Posterior vena cava (tissue), 2 donors: ENCODE measurements at regions not wholly inside any gene's neighbourhood (a gene's known extent, or its start where the extent isn't known, plus 50 kb on each side); places are given as distances from the start of the nearest gene placed in this dataset.
"Not testable (repeated sequence)": the region's sequence is repeated elsewhere in the genome, so short reads cannot be mapped to it uniquely, and the experiment has no call there.

Experiments
- DNase-seq: peaks from one replicate; pipeline ENCODE4 v3.0.0-alpha.2; 2020; ENCODE audit warnings: low spot score
- intact Hi-C, 2 donors: fragments of 100-400 bp; cut with DNase I; formaldehyde crosslinking; loops; one replicate each; pipeline versions ENCODE4 v1.14.1 to v1.14.2; 2022 to 2023
- donor health status: DM: yes; HTN: yes; CAD: no.
- donor health status: DM: yes; HTN: yes; CAD: no.

DNA sequence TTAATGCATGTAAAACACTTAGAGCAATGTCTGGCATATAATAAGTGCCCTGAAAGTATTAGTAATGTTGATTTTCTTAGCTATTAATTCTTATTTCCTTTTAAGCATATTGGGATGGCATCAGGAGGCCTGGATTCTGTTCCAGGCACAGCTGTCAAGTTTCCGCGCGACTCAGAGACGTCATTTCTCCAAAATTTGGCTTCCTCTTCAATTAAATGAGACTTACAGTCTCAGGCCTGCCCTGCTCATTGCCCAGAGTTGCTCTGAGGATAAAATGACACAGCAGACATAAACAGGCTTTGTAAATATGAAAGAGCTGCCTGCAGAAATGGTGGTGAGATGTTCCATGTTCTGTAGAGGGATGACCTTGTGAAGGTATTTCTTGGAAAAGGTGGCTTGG is 159.8 kb upstream of the GLRA1 start:
- no peak for DNase-seq
- intact Hi-C loops, result no loop called here

DNA sequence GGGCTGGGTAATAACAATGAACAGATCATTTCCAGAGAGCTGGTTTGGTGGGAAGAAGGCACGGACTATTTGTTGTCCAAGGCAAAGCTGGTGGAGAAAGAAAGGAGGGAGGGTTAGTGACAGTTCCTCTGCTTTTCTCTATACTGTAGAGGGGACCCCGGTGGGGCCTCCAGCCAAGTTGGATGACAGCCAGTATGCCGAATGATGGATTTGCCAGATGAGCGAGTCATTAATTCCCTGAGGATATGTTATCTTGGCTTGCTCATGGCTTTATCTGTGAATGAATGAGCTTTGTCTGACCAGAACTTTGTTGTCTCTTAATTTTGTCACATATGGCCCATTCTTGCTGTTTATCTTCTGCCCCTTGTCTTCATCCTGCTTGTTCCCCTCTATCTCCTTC is 158.6 kb upstream of the GLRA1 start:
- no peak for DNase-seq
- intact Hi-C loops, result no loop called here

DNA sequence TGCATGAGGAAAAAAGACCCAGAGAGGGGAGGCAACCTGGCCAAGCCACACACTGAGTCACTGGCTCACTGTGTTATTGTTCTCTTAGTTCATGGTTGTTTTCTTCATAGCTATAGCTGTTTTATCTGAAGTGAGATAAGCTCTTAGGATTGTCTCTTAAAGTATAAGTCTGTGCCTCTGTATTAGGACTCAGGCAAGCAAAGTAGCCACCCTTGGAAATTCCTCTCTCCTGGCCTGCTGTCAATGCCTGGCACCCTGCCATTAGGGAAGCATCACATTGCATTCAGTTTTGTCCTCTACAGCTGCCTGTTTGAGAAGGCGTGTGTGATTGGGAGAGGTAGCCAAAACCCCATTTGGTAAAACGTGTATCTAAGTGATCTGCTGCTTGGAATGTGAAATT is 147.4 kb upstream of the GLRA1 start:
- DNase-seq, result no peak
- intact Hi-C loops, result no loop called here

DNA sequence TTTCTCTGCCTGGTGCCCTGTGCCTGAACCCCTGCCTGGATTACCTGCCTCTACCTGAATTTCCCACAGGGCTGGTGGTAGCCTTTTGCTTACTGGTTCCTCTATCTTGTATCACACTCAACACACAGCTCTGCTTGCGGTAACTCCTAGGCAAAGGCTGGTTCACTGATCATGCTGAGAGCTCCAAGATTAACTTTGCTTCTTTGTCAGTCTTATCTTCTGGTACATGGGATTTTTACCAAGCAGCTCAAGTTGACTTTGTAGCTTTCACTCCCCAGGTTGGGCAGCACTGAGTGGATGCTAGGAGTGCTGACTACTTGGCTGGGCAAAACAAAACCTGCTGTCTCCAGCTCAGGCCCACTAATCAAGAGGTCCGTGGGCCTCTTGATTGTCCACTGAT is 145.9 kb upstream of the GLRA1 start:
- no peak for DNase-seq

DNA sequence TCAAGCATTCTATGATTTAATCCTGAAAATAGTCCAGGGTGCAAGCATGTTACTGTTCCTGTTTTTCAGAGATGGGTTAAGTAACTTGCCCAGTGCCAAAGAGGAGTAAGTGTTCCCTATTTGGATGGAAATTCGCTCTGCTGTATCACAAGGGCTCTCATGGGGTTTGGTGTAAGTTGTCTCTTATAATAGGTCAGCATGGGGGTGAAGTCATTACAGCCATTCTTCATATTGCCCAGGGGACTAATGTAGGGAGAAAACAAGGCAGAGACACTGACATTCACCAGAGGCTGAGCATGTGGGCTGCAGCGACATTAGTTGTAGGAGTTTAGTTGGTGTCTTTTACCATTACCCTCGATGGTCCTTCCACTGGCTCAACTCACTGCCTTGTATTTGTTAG is 142.1 kb upstream of the GLRA1 start:
- intact Hi-C loops, result no loop called here
- DNase-seq, result no peak

More for the DNA sequence above, 145.9 kb upstream of the GLRA1 start:
- intact Hi-C loops, result no loop called here

DNA sequence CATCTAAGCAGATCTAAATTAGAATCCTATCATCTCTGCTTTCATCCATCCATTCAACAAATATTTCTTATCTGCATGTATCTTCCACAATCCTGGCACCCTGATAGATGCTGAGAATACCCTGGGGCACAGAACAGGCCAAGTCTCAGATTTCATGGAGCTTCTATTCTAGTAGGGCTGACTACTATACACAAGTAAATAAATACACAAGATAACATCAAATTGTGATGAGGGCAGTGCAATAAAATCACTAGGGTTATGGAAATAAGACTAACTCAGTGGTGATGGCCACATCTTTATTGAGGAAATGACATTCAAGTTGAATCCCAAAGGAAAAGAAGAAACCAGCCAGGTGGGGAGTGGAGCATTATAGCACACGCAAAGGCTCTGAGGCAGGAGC is 138.4 kb upstream of the GLRA1 start:
- DNase-seq, result no peak
- intact Hi-C loops, result no loop called here

DNA sequence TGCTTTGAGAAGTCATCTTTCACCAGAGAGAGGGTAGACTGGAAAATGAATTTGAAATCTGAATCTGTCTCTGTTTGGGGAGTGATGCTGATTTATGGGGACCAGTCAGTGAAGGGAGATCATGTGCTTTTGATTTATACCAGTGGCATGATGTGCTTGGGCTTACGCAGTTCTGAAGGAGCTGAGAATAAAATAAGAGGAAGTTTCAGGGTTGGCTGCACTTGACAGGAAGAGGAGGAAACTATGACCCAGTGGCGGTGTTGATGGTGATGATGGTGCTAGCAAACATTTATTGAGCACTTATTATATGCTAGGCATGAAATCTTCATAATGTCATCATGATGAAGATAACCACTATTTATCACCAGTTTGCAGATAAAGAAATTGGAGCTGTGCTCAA is 136.4 kb upstream of the GLRA1 start:
- intact Hi-C loops, result no loop called here
- no peak for DNase-seq

DNA sequence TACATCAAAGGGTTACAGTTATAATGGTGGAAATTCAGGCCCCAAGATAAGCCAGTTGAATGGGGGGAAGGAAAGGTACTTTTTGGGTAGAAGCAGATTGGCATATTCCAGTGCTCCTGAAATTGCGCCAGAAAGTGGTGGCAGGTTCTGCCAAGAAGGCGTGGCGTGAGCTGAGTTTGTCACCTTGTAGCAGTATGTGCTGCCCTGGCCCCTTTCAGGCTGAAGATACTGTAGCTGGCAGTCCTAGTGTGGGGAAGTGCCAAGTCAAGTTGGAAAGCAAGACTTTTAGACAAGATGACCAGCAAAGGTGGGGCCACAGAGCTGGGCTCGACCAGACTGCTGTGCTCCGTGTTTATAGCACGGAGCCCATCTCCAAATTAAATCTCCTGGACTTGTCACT is 133.6 kb upstream of the GLRA1 start:
- DNase-seq, result no peak
- intact Hi-C loops, result no loop called here

DNA sequence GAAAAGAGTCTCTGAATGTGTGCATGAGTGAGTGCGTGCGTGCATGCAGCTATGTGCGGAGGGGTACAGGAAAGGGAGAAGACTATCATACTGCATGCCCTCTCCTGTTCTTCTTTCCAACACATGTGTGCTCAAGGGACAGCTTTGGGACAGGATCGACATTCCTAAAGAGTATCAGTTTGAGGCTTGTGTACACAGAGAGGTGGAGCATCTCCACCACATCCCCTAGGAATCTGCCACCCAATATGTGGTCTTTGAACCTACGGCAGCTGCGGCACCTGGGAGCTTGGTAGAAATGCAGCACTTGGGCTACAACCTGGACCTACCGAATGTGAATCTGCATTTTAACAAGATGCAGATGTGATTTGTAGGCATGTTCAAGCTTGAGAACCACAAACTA is 132.3 kb upstream of the GLRA1 start:
- DNase-seq, result no peak
- intact Hi-C loops, result no loop called here

DNA sequence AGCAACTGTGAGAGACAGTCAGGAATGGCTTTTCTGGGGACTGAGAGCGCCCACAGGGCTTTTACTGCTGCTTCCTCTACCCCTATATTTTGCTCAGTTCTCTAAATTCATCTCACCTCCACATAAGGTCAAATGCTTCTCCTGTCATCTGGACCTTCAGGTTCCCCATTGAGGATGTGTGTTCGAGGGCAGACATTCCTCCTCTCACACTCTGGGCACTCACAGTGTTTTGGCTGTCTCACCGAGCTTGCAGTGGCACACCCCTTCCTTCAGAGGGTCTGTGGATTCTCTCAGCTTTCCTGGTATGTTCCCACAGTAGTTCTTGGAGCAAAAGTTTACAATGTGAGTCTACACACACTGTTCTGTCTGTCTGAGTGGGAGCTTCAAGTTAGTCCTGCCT is 127.8 kb upstream of the GLRA1 start:
- no peak for DNase-seq
- intact Hi-C loops, result no loop called here

DNA sequence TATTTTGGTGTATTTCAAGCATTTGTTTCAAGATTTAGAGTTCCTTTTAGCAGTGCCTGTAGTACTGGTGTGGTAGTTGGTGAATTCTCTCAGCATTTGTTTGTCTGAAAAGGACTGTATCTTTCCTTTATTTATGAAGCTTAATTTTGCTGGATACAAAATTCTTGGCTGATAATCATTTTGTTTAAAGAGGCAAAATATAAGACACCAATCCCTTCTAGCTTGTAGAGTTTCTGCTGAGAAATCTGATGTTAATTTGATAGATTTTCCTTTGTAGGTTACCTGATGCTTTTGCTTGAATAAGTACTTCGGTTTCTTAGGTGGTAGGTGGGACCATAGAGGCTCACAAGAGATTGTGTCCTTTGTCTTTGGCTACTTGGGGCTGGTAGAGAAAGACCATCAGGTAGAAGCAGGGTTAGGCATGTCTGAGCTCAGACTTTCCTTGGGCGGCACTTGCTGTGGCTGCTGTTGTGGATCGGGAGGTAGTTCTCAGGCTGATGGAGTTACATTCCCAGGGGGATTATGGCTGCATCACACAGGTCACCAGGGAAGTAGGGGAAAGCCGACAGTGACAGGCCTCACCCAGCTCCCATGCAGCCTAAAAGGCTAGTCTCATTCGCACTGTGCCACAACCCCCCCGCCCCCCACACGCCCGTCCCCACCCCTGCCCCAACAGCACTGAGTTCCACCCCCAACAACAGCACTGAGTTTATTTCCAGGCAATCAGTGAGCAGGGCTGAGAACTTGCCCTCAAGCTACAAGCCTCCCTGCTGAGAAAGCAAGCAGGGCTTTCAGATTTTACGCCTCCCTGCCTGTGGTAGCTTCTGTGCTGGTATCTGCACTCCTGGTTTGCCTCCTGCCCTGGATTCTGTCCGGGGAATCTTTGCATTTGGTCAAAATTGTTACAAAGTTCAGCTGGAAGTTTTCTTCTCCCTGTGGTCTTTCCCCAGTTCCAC is 127.1 kb upstream of the GLRA1 start:
- intact Hi-C loops, result no loop called here
- no peak for DNase-seq

DNA sequence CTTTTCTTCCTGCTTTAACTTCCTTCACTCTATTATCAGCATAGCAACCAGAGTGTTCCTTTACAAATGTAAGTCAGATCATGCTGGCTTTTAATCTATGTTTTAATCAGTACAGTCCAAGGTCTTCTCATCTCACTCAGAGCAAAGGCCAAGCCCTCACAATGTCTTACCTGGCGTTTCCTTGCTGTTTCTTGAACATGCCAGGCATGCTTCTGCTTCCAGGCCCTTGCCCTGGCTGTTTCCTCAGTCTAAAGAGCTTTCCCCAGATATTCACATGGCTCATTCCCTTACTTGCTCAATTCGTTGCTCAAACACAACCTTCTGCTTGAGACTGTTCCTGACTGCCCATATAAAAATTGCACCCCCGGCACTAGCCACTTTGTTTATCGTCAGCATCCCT is 121.7 kb upstream of the GLRA1 start:
- no peak for DNase-seq
- intact Hi-C loops, result no loop called here

DNA sequence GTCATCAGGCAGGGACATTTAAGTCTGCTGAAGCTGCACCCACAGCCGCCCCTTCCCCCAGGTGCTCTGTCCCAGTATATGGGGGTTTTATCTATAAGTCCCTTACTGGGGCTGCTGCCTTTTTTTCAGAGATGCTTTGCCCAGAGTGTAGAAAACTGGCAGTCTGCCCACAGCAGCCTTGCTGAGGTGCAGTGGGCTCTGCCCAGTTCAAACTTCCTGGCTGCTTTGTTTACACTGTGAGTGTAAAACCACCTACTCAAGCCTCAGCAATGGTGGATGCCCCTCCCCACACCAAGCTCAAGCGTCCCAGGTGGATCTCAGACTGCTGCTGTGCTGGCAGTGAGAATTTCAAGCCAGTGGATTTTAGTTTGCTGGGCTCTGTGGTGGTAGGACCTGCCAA is 114.2 kb upstream of the GLRA1 start:
- DNase-seq, intact Hi-C loops: not testable (repeated sequence)

DNA sequence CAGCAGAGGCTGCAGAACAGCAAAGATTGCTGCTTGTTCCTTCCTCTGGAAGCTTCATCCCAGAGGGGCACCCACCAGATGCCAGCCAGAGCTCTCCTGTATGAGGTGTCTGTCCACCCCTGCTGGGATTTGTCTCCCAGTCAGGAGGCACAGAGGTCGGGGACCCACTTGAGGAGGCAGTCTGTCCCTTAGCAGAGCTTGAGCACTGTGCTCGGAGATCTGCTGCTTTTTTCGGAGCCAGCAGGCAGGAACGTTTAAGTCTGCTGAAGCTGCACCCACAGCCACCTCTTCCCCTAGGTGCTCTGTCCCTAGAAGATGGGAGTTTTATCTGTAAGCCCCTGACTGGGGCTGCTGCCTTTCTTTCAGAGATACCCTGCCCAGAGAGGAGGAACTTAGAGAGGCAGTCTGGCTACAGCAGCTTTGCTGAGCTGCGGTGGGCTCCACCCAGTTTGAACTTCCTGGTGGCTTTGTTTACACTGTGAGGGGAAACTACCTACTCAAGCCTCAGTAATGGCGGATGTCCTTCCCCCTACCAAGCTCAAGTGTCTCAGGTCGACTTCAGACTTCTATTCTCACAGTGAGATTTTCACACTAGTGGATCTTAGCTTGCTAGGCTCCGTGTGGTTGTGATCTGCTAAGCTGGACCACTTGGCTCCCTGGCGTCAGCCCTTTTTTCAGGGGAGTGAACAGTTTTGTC is 101.8 kb upstream of the GLRA1 start:
- intact Hi-C loops, result not testable (repeated sequence)

DNA sequence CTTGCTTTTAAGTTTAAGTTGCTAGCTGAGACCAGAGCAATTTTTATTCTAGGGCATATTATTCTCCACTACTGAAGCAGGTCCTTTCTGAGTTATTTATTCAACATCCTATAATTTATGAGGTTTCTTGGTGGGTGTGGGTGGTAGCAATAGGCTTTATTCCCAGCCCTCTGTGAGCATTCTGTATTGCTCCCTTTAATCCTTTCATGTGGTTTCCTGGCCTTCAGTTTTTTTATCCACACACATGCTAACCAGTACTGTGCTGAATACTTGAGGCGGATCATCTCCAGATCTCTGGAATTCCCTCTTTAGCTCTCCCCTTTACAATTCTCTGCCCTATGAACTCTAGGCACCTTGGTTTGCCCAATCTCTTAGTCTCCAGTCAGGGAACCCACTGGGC is 91.8 kb upstream of the GLRA1 start:
- intact Hi-C loops, result no loop called here
- DNase-seq, result no peak

More for the DNA sequence above, 101.8 kb upstream of the GLRA1 start:
- DNase-seq, result not testable (repeated sequence)

DNA sequence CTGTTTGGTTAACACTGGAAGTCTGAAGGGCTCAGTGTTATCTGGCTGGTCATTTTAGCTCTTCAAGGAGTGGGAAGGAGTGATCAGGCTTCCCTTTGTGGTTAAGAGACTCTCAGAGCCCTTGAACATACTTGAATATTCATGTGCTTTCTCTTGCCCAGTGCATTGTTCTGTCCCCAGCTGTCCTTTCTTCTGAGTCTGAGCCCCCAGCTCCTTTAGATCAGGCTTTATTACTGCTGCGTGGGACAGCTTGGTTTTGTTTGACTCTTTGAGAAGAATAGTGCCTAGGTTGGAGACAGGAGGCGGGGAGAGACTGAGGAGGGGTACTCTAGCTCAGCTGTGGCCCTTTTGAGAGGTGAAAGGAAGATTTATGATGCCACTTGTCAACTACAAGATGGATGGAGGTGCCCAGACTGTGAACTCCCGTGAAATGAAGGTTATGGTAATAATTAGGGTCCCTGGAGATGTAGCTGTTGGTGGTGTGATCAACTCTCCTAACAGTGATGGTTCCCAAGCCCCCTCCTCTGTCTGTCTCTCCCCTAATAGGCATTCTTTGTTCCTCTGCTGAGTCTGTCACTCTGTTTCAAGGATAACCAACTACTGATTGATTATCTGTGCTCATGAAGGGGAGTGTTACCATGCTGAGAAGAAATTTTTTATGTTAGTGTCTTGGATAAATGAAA is 83.1 kb upstream of the GLRA1 start:
- no peak for DNase-seq
- intact Hi-C loops, result no loop called here

DNA sequence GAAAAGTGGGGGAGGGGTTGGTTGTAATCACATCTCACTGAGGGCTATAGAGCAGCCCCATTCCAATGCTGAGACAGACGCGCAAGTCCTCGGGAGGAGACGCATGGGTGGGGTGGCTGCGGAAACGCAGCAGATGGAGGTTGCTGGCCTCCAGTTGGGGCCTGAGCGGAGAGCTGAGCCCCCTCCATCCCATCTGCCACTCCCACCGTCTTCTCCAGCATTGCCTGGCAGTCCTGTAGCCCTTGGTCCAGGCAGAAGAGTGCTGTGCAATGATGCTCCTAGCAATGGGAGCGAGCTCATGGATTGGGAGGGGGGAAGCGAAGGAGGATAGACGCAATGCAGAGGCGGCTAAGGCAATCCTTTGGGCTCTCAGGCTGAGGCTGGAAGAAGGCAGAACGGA is 79.4 kb upstream of the GLRA1 start:
- intact Hi-C loops, result no loop called here
- no peak for DNase-seq
